GM18517 (cell line): ENCODE measurements at regions not wholly inside any gene's neighbourhood (a gene's known extent, or its start where the extent isn't known, plus 50 kb on each side); places are given as distances from the start of the nearest gene placed in this dataset.

ENCODE experiments used
- ATAC-seq: cut with Tn5 transposase; IDR thresholded peaks from one replicate; pipeline ENCODE4 v1.9.1; 2021; ENCODE audit warnings: mild to moderate bottlenecking, moderate library complexity; ENCODE audit not compliant: unreplicated experiment

GRCh38 chr5:174425271-174425963, 299.0 kb upstream of the MSX2 start:
- no peak for ATAC-seq

DNA sequence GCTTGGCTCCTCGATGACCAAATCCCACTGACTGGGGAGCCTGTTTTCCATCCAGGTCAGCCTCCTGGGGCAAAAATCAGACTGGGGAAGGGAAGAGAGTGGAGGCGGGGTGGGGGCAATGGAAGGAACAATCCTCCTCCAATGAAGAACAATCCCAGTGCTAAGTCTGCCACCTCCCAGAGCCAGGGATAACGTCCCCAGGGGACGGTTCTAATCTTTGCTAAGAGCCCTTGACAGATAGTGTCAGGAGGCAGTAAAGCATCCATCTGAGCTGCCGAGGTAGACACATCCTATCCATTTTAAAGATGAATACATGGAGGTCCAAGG, 298.5 kb upstream of the MSX2 start:
- no peak for ATAC-seq

GRCh38 chr5:174426388-174426787, 298.0 kb upstream of the MSX2 start:
- ATAC-seq = no peak

GRCh38 chr5:174426851-174427250, 297.5 kb upstream of the MSX2 start:
- ATAC-seq = no peak

GRCh38 chr5:174427304-174427703, 297.1 kb upstream of the MSX2 start:
- ATAC-seq = no peak

- ATAC-seq = no peak
Observed at GRCh38 chr5:174428895-174429294, 295.5 kb upstream of the MSX2 start.

- ATAC-seq = no peak
Observed at GRCh38 chr5:174430940-174431339, 293.4 kb upstream of the MSX2 start.

GRCh38 chr5:174431504-174431903, 292.9 kb upstream of the MSX2 start:
- no peak for ATAC-seq

- ATAC-seq = no peak
Observed at GRCh38 chr5:174433098-174433497, 291.3 kb upstream of the MSX2 start.

DNA sequence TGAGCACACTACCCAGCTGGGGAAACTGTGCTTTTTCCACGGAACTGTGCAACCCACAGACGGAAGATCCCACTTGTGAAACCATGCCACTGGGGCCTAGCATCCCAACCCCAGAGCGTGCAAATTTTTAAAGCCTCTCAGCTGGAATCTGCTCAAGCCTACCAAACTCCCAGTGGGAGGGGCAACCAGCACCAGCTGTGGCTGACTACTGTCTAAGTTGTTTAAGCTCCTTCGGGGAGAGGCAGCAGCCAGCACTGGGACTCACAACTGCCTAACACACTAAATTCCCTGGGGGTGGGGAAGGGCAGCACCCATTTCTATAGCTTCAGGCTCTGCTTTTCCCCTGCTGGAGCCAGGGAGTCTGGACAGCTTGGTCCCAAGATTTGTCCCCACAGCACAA, 287.6 kb upstream of the MSX2 start:
- ATAC-seq = no peak

GRCh38 chr5:174444479-174445188, 279.7 kb upstream of the MSX2 start:
- ATAC-seq = no peak

DNA sequence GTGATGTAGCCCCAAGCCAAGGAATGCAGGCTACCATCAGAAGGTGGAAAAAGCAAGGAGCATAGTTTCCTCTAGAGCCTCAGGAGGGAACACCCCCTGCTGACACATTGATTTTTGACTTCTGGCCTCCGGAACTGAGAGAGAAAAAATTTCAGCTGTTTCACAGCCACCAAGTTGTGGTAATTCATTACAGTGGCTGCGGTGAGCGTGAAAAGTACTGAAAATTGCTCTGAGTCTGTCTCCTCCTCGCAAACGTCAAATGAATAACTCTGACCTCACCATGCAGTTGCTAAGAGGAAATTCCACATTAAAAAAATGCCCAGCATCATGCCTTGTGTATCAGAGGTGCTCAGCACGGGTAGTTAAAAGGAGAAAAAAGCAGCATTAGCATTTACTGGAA, 277.9 kb upstream of the MSX2 start:
- ATAC-seq = no peak

DNA sequence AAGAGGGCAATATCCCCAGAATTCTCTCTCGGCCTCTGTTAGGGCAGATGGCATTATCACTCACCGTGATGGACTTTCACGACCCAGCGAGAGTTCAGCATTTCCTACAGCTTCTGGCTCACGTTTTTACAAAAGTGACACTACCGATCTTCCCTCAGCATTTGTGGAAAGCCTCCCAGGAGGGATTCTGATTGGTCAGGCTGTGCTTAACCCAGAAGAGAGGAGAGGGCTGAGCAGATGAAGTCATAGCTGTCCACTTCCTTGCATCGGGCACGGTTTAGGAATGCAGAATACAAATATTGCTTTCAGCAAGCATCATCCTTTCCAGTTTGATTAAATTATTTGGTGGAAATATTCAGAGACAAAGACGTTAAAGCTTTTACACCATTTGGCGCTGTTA, 277.4 kb upstream of the MSX2 start:
- no peak for ATAC-seq

- ATAC-seq = no peak
Observed at GRCh38 chr5:174448041-174448440, 276.3 kb upstream of the MSX2 start.

- no peak for ATAC-seq
Observed at GRCh38 chr5:174448662-174449061, 275.7 kb upstream of the MSX2 start.

DNA sequence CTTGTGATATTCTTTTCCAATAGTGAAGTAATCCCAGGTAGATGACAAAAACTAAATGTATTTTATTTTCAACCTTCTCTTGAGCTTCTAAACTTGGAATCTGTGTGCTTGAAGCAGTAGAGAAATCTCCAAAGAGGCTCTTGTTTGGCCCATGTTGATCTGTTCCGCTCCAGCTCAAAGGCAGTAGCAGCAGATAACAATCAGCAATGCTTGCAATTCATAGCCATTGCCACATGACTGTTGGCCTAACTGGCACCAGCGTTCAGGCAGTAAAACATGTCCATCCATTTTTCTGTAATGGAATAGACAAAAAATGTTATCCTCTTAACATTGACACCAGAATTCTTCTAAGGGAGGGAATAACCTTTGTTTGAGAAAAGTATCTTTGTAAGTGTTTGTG, 270.7 kb upstream of the MSX2 start:
- no peak for ATAC-seq

GRCh38 chr5:174454464-174454863, 269.9 kb upstream of the MSX2 start:
- ATAC-seq = no peak

DNA sequence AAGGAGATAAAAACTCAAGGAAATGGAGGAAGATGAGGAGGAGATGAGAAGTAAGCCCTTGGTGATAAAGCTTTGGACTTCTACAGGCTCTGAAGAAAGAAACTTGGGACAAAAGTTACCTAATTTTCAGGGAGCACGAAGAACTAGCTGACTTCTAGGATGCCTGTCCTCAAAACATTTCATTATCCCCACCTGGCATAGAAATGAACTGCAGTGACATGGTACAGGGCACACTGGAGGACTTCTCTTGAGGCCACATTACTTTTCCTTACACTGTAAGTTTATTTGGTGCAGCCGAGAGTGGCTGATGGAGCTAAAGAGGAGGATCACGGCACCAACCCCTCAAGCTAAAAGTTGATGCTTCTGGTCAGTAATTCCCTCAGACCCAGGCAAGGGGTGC, 269.5 kb upstream of the MSX2 start:
- ATAC-seq = no peak

DNA sequence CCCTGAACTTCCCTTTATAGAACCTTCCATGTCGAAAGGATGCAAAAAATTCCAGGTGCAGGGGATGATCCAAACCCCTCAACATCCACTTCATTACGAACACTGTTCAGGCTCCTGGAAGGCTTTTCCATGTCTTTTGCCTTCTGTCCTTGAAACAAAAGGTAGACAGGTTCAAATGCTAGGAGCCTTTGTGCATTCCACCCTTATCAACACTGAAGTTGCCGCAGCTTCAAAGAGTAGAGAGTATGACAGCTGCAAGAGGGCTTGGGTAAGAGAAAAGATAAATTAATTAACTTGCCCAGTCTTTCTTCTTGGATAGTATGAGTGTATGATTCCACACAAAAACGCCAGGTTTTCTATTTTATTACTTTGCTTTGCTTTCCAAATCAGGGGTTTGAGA, 269.1 kb upstream of the MSX2 start:
- ATAC-seq = no peak

- ATAC-seq = no peak
Observed at GRCh38 chr5:174457141-174457678, 267.2 kb upstream of the MSX2 start.

DNA sequence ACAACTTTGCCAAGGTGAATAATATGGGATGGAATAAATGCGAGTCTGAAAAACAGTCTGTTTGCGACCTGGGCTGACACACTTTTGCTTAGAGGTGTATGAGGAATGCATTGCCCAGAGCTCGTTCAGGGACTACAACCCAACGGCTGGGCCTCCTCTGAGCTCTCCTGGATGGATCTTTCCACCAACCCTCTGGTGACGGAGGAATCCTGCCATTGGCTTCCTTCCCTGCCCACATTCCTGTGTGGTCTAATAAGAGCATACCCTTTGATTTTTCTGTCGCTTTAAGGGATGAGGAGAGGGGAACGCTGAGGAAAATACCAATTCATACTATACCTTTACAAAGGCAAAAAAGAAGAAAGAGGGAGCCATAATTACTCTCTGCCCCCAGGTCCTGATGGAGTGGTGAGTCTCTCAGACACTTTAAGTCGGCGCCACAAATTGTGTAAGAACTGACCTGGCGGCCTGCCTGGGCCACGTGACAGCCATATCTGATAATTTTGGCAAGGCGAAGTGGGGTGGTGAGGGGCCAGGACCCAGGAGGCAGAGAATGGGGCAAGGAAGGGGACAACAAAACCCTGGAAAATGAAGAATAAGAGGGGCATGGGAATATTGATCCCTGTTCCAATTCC, 265.2 kb upstream of the MSX2 start:
- no peak for ATAC-seq

GRCh38 chr5:174459832-174460448, 264.4 kb upstream of the MSX2 start:
- no peak for ATAC-seq
